Keratinocyte (primary cell): ENCODE measurements at regions not wholly inside any gene's neighbourhood (a gene's known extent, or its start where the extent isn't known, plus 50 kb on each side); places are given as distances from the start of the nearest gene placed in this dataset.

Experiments used
- DNase-seq: peaks from one replicate; pipeline ENCODE4 v3.0.0-alpha.2; 2011; ENCODE audit warnings: low read depth, missing footprints, low spot score
- FAIRE-seq: peaks from 2 replicates; lab custom pipeline; 2011; peaks lifted over from hg19 to GRCh38; lab: Jason Lieb, UNC
- H2AFZ ChIP-seq: 2 replicates; pipeline ENCODE4 v1.6.0; 2012; ENCODE audit warnings: low read length, control low read depth, inconsistent platforms; ENCODE audit not compliant: control insufficient read depth
- H3K27ac ChIP-seq: 2 replicates; pipeline ENCODE4 v1.5.1; 2011; ENCODE audit warnings: low read length; ENCODE audit not compliant: control insufficient read depth, insufficient read depth
- H3K27me3 ChIP-seq: 3 replicates; pipeline ENCODE4 v1.6.0; 2011; ENCODE audit warnings: low read length; ENCODE audit not compliant: control insufficient read depth, insufficient read depth; ENCODE audit errors: extremely low read depth
- H3K36me3 ChIP-seq, 2 experiments: 2 replicates in 1 of 2; 3 replicates in 1 of 2; pipeline ENCODE4 v1.5.1; 2011; ENCODE audit warnings: low read length in 2 of 2, mild to moderate bottlenecking in 1 of 2; ENCODE audit not compliant: control insufficient read depth in 2 of 2, insufficient read depth in 2 of 2; ENCODE audit errors: extremely low read depth in 1 of 2
- H3K4me1 ChIP-seq: 3 replicates; pipeline ENCODE4 v1.5.1; 2011; ENCODE audit warnings: low read length; ENCODE audit not compliant: control insufficient read depth, insufficient read depth; ENCODE audit errors: extremely low read depth
- H3K4me2 ChIP-seq: 3 replicates; pipeline ENCODE4 v1.6.0; 2011; ENCODE audit warnings: low read depth, low read length; ENCODE audit not compliant: control insufficient read depth, insufficient read depth; ENCODE audit errors: extremely low read depth
- H3K4me3 ChIP-seq, 3 experiments: fragments of 200-600 bp in 1 of 3; sonication (generic) in 1 of 3; 2 replicates in 2 of 3; 3 replicates in 1 of 3; pipeline ENCODE4 v1.5.1; 2011 to 2016; ENCODE audit warnings: low read length in 3 of 3, mild to moderate bottlenecking in 3 of 3, control low read depth in 2 of 3, inconsistent platforms in 1 of 3, low read depth in 1 of 3, mixed read lengths in 1 of 3, mixed run types in 1 of 3, moderate library complexity in 1 of 3; ENCODE audit not compliant: control insufficient read depth in 2 of 3, insufficient read depth in 2 of 3; ENCODE audit errors: extremely low read depth in 1 of 3
- H3K79me2 ChIP-seq: 2 replicates; pipeline ENCODE4 v1.6.0; 2012; ENCODE audit warnings: low read length; ENCODE audit not compliant: control insufficient read depth, insufficient read depth
- H3K9ac ChIP-seq: 3 replicates; pipeline ENCODE4 v1.6.0; 2011; ENCODE audit warnings: low read length; ENCODE audit not compliant: control insufficient read depth, insufficient read depth; ENCODE audit errors: extremely low read depth
- H3K9me1 ChIP-seq: 3 replicates; pipeline ENCODE4 v1.6.0; 2011; ENCODE audit warnings: low read length; ENCODE audit not compliant: control insufficient read depth, insufficient read depth; ENCODE audit errors: extremely low read depth
- H3K9me3 ChIP-seq: 2 replicates; pipeline ENCODE4 v1.5.1; 2012; ENCODE audit warnings: low read depth, low read length; ENCODE audit not compliant: control insufficient read depth
- H4K20me1 ChIP-seq: 3 replicates; pipeline ENCODE4 v1.6.0; 2011; ENCODE audit warnings: low read length; ENCODE audit not compliant: control insufficient read depth, insufficient read depth; ENCODE audit errors: extremely low read depth
- CTCF ChIP-seq, 3 experiments: IDR thresholded peaks in 1 of 3; conservative IDR thresholded peaks in 1 of 3; optimal IDR thresholded peaks in 1 of 3; 2 replicates in 2 of 3; 3 replicates in 1 of 3; pipeline versions ENCODE3 to v1.5.1; 2011; ENCODE audit warnings: low read length in 3 of 3, mild to moderate bottlenecking in 3 of 3, moderate library complexity in 2 of 3, control low read depth in 1 of 3, inconsistent platforms in 1 of 3; ENCODE audit not compliant: insufficient read depth in 2 of 3; ENCODE audit errors: extremely low read depth in 1 of 3
- EZH2 ChIP-seq: IDR thresholded peaks from one replicate; pipeline ENCODE4 v1.6.1; 2012; ENCODE audit warnings: inconsistent platforms, mild to moderate bottlenecking, low read length, moderate library complexity
- dilution Hi-C: fragments of 300-500 bp; cut with MboI; formaldehyde crosslinking; loops from one replicate; pipeline ENCODE4 v1.7.0; 2020; ENCODE audit warnings: low sequenced_read_pairs; ENCODE audit not compliant: extremely low pct_ligation_motif_present

GRCh38 chr15:46786590-46787285 is 930.6 kb upstream of the SEMA6D start:
- Histone ChIP-seq H3K9ac (no peak overlapping the region), H3K36me3 (no peaks in the 10 kb centered on the region), H3K9me3 (no peaks in the 10 kb centered on the region), H3K27me3 (no peaks in the 10 kb centered on the region), H3K4me1 (no peaks in the 10 kb centered on the region), H3K9me1 (no peaks in the 10 kb centered on the region), H3K79me2 (no peaks in the 10 kb centered on the region), H3K27ac (no peak overlapping the region), H2AFZ (no peak overlapping the region), H4K20me1 (no peaks in the 10 kb centered on the region), H3K4me3 (no peak overlapping the region), H3K4me2 (no peak overlapping the region)
- DNase-seq (no peak), FAIRE-seq (no peak)
- TF ChIP-seq EZH2 (no peak), CTCF (optimal IDR thresholded peaks at IDR 0.05 in 1 of 3, IDR thresholded peaks at IDR 0.05 in 1 of 3, conservative IDR thresholded peaks at IDR 0.05 in 1 of 3; ENCODE audit: extremely low read depth in 1 of 3, insufficient read depth in 2 of 3, low read length in 3 of 3) (peak in 1 of 3 experiments; percentile 16)
- dilution Hi-C loops: no loop called here

GRCh38 chr15:46795685-46796084 is 921.6 kb upstream of the SEMA6D start:
- TF ChIP-seq CTCF (optimal IDR thresholded peaks at IDR 0.05 in 1 of 3, IDR thresholded peaks at IDR 0.05 in 1 of 3, conservative IDR thresholded peaks at IDR 0.05 in 1 of 3; ENCODE audit: extremely low read depth in 1 of 3, insufficient read depth in 2 of 3, low read length in 3 of 3) (no peak), EZH2 (no peak)
- DNase-seq (no peak), FAIRE-seq (no peak)
- Histone ChIP-seq H3K4me1 (no peaks in the 10 kb centered on the region), H3K9me3 (no peaks in the 10 kb centered on the region), H3K27me3 (no peaks in the 10 kb centered on the region), H3K36me3 (no peaks in the 10 kb centered on the region), H3K9me1 (no peaks in the 10 kb centered on the region), H3K9ac (no peak overlapping the region), H3K79me2 (no peaks in the 10 kb centered on the region), H3K4me2 (no peak overlapping the region), H4K20me1 (no peaks in the 10 kb centered on the region), H2AFZ (no peak overlapping the region), H3K27ac (no peak overlapping the region), H3K4me3 (no peak overlapping the region)
- dilution Hi-C loops: no loop called here
